Right lobe of liver (tissue), 6 donors: ENCODE measurements at regions not wholly inside any gene's neighbourhood (a gene's known extent, or its start where the extent isn't known, plus 50 kb on each side); places are given as distances from the start of the nearest gene placed in this dataset.

Source experiments
- ATAC-seq, 4 donors: fragments of 200-7000 bp; cut with Tn5 transposase; one replicate each; pipeline ENCODE4 v1.9.1; 2020; ENCODE audit warnings: mild to moderate bottlenecking in 4 of 4, moderate library complexity in 4 of 4
- DNase-seq, 3 donors: peaks; one replicate each; pipeline ENCODE4 v3.0.0-alpha.2; 2020
- H3K27ac ChIP-seq, 3 donors: fragments of 200-600 bp; one replicate each; pipeline ENCODE4 v1.8.0; 2022
- H3K27me3 ChIP-seq, 2 donors: fragments of 200-600 bp; one replicate each; pipeline ENCODE4 v1.8.0; 2022
- H3K36me3 ChIP-seq, 4 donors: fragments of 200-600 bp; sonication (generic) in 1 of 4; one replicate each; pipeline versions ENCODE4 v1.5.1 to v1.8.0; 2017 to 2022; ENCODE audit warnings: control low read depth in 1 of 4
- H3K4me1 ChIP-seq, 4 donors: fragments of 200-600 bp; sonication (generic) in 1 of 4; one replicate each; pipeline versions ENCODE4 v1.5.1 to v1.8.0; 2017 to 2022; ENCODE audit warnings: control low read depth in 1 of 4
- H3K4me3 ChIP-seq, 3 donors: fragments of 200-600 bp; one replicate each; pipeline ENCODE4 v1.8.0; 2022
- H3K9me3 ChIP-seq, 4 donors: fragments of 200-600 bp; sonication (generic) in 1 of 4; one replicate each; pipeline versions ENCODE4 v1.5.1 to v1.8.0; 2017 to 2022; ENCODE audit warnings: control low read depth in 1 of 4
- POLR2A ChIP-seq: fragments of 450-650 bp; IDR thresholded peaks from one replicate; pipeline ENCODE4 v1.6.1; 2017; ENCODE audit warnings: antibody characterized with exemption, mild to moderate bottlenecking
- WGBS: methylation state at CpG from one replicate; pipeline ENCODE4 v1.1.6; 2018; ENCODE audit warnings: low coverage, low lambda C conversion rate; ENCODE audit not compliant: insufficient coverage; ENCODE audit errors: missing lambda C conversion rate; 5-methylcytosine and 5-hydroxymethylcytosine counted together
- intact Hi-C, 2 donors: fragments of 100-400 bp; cut with DNase I; formaldehyde crosslinking; loops; one replicate each; pipeline versions ENCODE4 v1.11.2 to v1.14.1; 2022
- TF ChIP-seq, protein P1 (sequence below), 4 donors: fragments of 200-600 bp in 3 of 4; fragments of 450-650 bp in 1 of 4; IDR thresholded peaks; one replicate each; pipeline versions ENCODE4 v1.5.1 to v1.8.0; 2016 to 2022; ENCODE audit warnings: antibody characterized with exemption in 4 of 4, mild to moderate bottlenecking in 2 of 4
- donor health status: DM: no; HTN: yes; CAD: no.
- donor health status: DM: no; HTN: no; CAD: no.
- donor health status: DM: no; HTN: no; CAD: no.
- donor health status: DM: no; HTN: yes; CAD: no.
- donor health status: DM: no; HTN: yes; CAD: no.

DNA sequence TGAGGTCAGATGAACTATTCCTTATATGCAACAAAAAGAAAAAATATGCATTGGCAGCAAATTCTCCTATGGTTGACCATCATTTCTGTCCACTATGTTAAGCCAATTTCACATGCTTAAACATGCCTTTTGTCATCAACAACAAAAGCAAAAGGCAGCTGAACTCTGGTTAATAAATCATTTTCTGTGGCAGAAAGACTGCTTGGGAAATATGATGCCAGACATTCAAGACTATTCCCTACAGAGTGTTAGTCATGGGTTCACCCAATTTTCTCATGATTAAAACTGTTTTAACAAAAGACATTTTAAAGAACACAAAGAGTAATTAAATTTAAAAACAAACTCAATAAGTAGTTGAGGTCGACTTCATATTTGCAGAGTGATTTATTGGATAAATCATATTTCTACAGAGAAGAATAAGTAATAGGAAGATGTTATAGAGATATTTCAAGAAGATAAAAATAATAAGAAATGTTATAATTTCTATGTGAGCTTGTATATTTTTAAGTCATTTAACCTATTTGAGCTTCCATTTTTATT is 890.6 kb downstream of the STPG2 start:
- 11% methylated on average over 1 of the region's 1 CpG for WGBS
- ATAC-seq: no peak
- Histone ChIP-seq H3K36me3 (no peaks in the 10 kb centered on the region), H3K9me3 (no peaks in the 10 kb centered on the region), H3K27ac (no peak overlapping the region), H3K4me3 (no peak overlapping the region), H3K27me3 (no peaks in the 10 kb centered on the region), H3K4me1 (no peaks in the 10 kb centered on the region)
- intact Hi-C loops: no loop called here
- no peak for DNase-seq
- no peak for TF ChIP-seq POLR2A
- TF ChIP-seq, protein P1, sequence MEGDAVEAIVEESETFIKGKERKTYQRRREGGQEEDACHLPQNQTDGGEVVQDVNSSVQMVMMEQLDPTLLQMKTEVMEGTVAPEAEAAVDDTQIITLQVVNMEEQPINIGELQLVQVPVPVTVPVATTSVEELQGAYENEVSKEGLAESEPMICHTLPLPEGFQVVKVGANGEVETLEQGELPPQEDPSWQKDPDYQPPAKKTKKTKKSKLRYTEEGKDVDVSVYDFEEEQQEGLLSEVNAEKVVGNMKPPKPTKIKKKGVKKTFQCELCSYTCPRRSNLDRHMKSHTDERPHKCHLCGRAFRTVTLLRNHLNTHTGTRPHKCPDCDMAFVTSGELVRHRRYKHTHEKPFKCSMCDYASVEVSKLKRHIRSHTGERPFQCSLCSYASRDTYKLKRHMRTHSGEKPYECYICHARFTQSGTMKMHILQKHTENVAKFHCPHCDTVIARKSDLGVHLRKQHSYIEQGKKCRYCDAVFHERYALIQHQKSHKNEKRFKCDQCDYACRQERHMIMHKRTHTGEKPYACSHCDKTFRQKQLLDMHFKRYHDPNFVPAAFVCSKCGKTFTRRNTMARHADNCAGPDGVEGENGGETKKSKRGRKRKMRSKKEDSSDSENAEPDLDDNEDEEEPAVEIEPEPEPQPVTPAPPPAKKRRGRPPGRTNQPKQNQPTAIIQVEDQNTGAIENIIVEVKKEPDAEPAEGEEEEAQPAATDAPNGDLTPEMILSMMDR (IDR thresholded peaks at IDR 0.05): no peak

DNA sequence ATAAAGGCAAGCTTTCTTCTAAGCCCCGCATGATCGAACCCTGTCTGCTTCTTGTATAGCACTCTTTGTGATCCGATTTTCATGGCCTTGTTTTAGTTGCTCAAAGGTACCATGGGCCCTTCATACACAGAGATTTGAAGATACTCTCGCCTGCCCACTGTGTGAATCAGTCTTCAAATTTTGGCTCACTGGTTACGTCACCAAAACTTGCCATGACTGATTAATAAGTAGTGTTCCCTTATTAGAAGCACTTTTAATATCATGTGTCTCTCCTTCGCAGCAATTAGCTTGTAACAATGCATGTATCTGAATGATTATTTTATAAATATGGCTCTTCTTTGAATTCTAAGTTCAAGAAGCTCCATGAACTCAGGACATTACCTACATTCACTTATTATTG is 880.5 kb downstream of the STPG2 start:
- Histone ChIP-seq H3K9me3 (no peaks in the 10 kb centered on the region), H3K36me3 (no peaks in the 10 kb centered on the region), H3K4me3 (no peak overlapping the region), H3K27ac (no peak overlapping the region), H3K4me1 (no peaks in the 10 kb centered on the region), H3K27me3 (no peaks in the 10 kb centered on the region)
- TF ChIP-seq, protein P1 (IDR thresholded peaks at IDR 0.05): no peak
- no peak for TF ChIP-seq POLR2A
- intact Hi-C loops: no loop called here
- WGBS: 59% methylated on average over 6 of the region's 6 CpGs
- DNase-seq: no peak
- ATAC-seq: no peak

DNA sequence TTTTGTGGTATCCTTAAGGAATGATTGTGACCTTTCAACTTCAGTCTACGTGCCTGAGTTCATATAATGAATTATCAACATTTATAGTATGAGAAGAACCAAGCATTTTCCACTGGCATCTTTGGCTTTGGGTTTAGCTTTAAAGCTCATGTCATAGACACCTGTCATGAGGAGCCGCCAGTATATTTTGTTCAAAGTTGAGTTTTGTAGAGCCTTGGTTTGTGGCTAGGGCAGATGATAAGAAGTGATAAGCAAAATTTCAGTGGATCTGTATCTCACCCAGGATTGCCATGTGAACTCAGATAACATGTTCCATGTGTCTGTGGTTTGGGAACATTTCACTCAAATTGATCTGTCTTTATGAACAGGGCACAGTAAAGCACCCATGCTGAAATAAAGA is 873.2 kb downstream of the STPG2 start:
- Histone ChIP-seq H3K27me3 (no peaks in the 10 kb centered on the region), H3K36me3 (no peaks in the 10 kb centered on the region), H3K27ac (no peak overlapping the region), H3K9me3 (no peaks in the 10 kb centered on the region), H3K4me1 (no peaks in the 10 kb centered on the region), H3K4me3 (no peak overlapping the region)
- no peak for DNase-seq
- no peak for ATAC-seq
- intact Hi-C loops: no loop called here
- WGBS: 72% methylated on average over 2 of the region's 2 CpGs
- TF ChIP-seq, protein P1 (IDR thresholded peaks at IDR 0.05): no peak
- TF ChIP-seq POLR2A: no peak

DNA sequence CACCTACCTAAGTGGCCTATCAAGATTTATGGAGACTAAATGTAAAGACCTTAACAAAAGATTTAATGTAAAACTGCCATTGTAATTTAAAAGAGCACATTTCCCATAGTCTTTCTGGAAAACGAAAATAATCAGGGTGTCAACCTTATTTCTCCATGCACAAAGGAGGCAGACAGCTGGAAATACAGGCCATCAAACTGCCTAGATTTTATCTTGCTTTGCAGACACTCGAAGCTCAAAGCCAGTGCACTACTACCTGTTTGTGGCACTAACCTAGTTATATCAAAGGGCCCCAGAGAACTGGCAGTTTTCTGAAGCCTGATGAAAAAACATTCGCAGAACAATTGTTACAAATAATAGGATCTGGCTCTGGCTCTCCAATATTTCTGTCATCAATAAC is 863.9 kb downstream of the STPG2 start:
- intact Hi-C loops: no loop called here
- no peak for TF ChIP-seq POLR2A
- TF ChIP-seq, protein P1 (IDR thresholded peaks at IDR 0.05): no peak
- H3K4me3 ChIP-seq: no peak overlapping the region
- H3K27ac ChIP-seq: no peak overlapping the region
- WGBS: 47% methylated on average over 3 of the region's 3 CpGs
- H3K9me3 ChIP-seq: no peaks in the 10 kb centered on the region
- H3K4me1 ChIP-seq: no peaks in the 10 kb centered on the region
- no peak for DNase-seq
- no peak for ATAC-seq
- no peaks in the 10 kb centered on the region for H3K27me3 ChIP-seq
- H3K36me3 ChIP-seq: no peaks in the 10 kb centered on the region

DNA sequence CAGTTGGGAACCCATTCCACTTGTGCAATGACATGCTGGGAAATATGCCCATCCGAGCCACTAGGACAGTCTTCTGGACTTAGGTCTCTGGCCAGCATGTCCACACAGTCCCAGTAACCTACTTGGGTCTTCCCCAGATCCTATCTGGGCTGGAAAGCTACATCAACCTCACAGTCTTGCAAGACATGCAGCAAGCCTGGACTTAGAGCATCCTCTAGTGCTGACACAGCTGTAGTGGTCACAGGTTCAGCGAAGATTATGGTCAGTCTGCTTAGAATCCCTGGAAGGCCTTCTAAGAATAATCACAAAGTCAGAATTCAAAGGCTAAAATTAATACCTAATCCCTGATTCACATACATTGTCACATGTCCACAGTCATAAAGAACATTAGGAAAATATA is 842.7 kb downstream of the STPG2 start:
- Histone ChIP-seq H3K4me3 (no peak overlapping the region), H3K27ac (no peak overlapping the region), H3K4me1 (no peaks in the 10 kb centered on the region), H3K27me3 (no peaks in the 10 kb centered on the region), H3K36me3 (no peaks in the 10 kb centered on the region), H3K9me3 (no peaks in the 10 kb centered on the region)
- intact Hi-C loops: no loop called here
- ATAC-seq: no peak
- TF ChIP-seq, protein P1 (IDR thresholded peaks at IDR 0.05): no peak
- no peak for TF ChIP-seq POLR2A
- WGBS: 29% methylated on average over 2 of the region's 2 CpGs
- peak in 1 of 3 donors; percentile 43 for DNase-seq
